SU-DHL-6 (cell line): ENCODE measurements at regions not wholly inside any gene's neighbourhood (a gene's known extent, or its start where the extent isn't known, plus 50 kb on each side); places are given as distances from the start of the nearest gene placed in this dataset.
"Not testable (repeated sequence)": the region's sequence is repeated elsewhere in the genome, so short reads cannot be mapped to it uniquely, and the experiment has no call there.

Experiments used
- H2AFZ ChIP-seq: fragments of 200-600 bp; sonication (generic); 2 replicates; pipeline ENCODE4 v1.6.1; 2014; ENCODE audit warnings: low read depth, mild to moderate bottlenecking, moderate library complexity, mixed read lengths, antibody characterized with exemption, low read length; ENCODE audit not compliant: severe bottlenecking
- H3F3A ChIP-seq: fragments of 200-600 bp; shearing (Covaris generic); 2 replicates; pipeline ENCODE4 v1.6.0; 2016; ENCODE audit warnings: antibody characterized with exemption, mild to moderate bottlenecking; ENCODE audit not compliant: insufficient read depth
- H3K27ac ChIP-seq: fragments of 200-600 bp; sonication (generic); 2 replicates; pipeline ENCODE4 v1.5.1; 2016; ENCODE audit warnings: low read depth, mild to moderate bottlenecking, low read length, moderate library complexity, mixed read lengths
- H3K27me3 ChIP-seq: fragments of 200-600 bp; sonication (generic), shearing (Covaris generic); 2 replicates; pipeline ENCODE4 v1.6.0; 2014; ENCODE audit warnings: mild to moderate bottlenecking, low read length
- H3K36me3 ChIP-seq: fragments of 200-600 bp; sonication (generic); 2 replicates; pipeline ENCODE4 v1.6.1; 2014; ENCODE audit warnings: mild to moderate bottlenecking, low read length, mixed read lengths
- H3K4me2 ChIP-seq: fragments of 300-600, 200-600 bp; shearing (Covaris generic), sonication (generic); 2 replicates; pipeline ENCODE4 v1.6.0; 2014; ENCODE audit warnings: low read length, low read depth, mild to moderate bottlenecking; ENCODE audit not compliant: poor library complexity, severe bottlenecking
- H3K4me3 ChIP-seq: fragments of 200-600 bp; sonication (generic); 2 replicates; pipeline ENCODE4 v1.5.1; 2014; ENCODE audit warnings: antibody characterized with exemption, low read length, mild to moderate bottlenecking, mixed read lengths; ENCODE audit not compliant: insufficient read depth, poor library complexity, severe bottlenecking
- H3K79me2 ChIP-seq: fragments of 200-600 bp; sonication (generic); 2 replicates; pipeline ENCODE4 v1.6.1; 2014; ENCODE audit warnings: mild to moderate bottlenecking, low read length, moderate library complexity; ENCODE audit not compliant: insufficient read depth
- H3K9ac ChIP-seq: fragments of 200-600 bp; sonication (generic); 2 replicates; pipeline ENCODE4 v1.7.0; 2014; ENCODE audit warnings: mild to moderate bottlenecking, low read length
- H3K9me2 ChIP-seq: fragments of 200-600 bp; sonication (generic); replicated peaks from 2 replicates; pipeline ENCODE4 v1.6.1; 2014; ENCODE audit warnings: low read length; ENCODE audit not compliant: insufficient read depth
- H3K9me3 ChIP-seq: fragments of 200-600 bp; sonication (generic); 2 replicates; pipeline ENCODE4 v1.6.1; 2014; ENCODE audit warnings: low read length, mixed read lengths; ENCODE audit not compliant: insufficient read depth
- H4K20me1 ChIP-seq: fragments of 200-600 bp; sonication (generic); 2 replicates; pipeline ENCODE4 v1.6.1; 2014; ENCODE audit warnings: low read depth, mild to moderate bottlenecking, antibody characterized with exemption, low read length, moderate library complexity, mixed read lengths
- CTCF ChIP-seq: fragments of 200-600 bp; sonication (generic); IDR thresholded peaks from one replicate; pipeline ENCODE4 v1.5.1; 2017; ENCODE audit warnings: antibody characterized with exemption, mild to moderate bottlenecking, low read length, moderate library complexity; ENCODE audit not compliant: insufficient read depth, poor library complexity, severe bottlenecking
- EZH2phosphoT487 ChIP-seq: fragments of 200-600 bp; sonication (generic), shearing (Covaris generic); conservative IDR thresholded peaks from 2 replicates; pipeline ENCODE4 v1.6.1; 2018; ENCODE audit warnings: mild to moderate bottlenecking, antibody characterized with exemption, low read length, moderate library complexity, mixed read lengths

GRCh38 chr13:21272439-21272838 lies 96.0 kb downstream of the MRPL57 start:
- not testable (repeated sequence) for H3K4me3 ChIP-seq, H3K4me2 ChIP-seq, H3K9me3 ChIP-seq, H3K79me2 ChIP-seq, H3K27me3 ChIP-seq, H3K27ac ChIP-seq, H4K20me1 ChIP-seq, H2AFZ ChIP-seq, H3K36me3 ChIP-seq, H3F3A ChIP-seq, H3K9me2 ChIP-seq, H3K9ac ChIP-seq

GRCh38 chr13:21274457-21274856 lies 98.0 kb downstream of the MRPL57 start:
- H3K27me3 ChIP-seq, H3K4me3 ChIP-seq, H2AFZ ChIP-seq, H3K9me2 ChIP-seq, H3K9me3 ChIP-seq, H3F3A ChIP-seq, H3K27ac ChIP-seq, H3K9ac ChIP-seq, H3K79me2 ChIP-seq, H3K4me2 ChIP-seq, H3K36me3 ChIP-seq, H4K20me1 ChIP-seq: not testable (repeated sequence)

GRCh38 chr13:21282065-21282464 lies 105.6 kb downstream of the MRPL57 start:
- no peaks in the 10 kb centered on the region for H4K20me1 ChIP-seq
- H3K27ac ChIP-seq = no peak overlapping the region
- H3K79me2 ChIP-seq = no peaks in the 10 kb centered on the region
- no peaks in the 10 kb centered on the region for H3K36me3 ChIP-seq
- no peak overlapping the region for H3K4me3 ChIP-seq
- no peaks in the 10 kb centered on the region for H3K9me2 ChIP-seq
- no peak overlapping the region for H2AFZ ChIP-seq
- TF ChIP-seq CTCF (no peak), EZH2phosphoT487 (no peak)
- no peaks in the 10 kb centered on the region for H3K27me3 ChIP-seq
- H3K9me3 ChIP-seq = no peaks in the 10 kb centered on the region
- no peak overlapping the region for H3K4me2 ChIP-seq
- no peaks in the 10 kb centered on the region for H3F3A ChIP-seq
- H3K9ac ChIP-seq = no peak overlapping the region

DNA sequence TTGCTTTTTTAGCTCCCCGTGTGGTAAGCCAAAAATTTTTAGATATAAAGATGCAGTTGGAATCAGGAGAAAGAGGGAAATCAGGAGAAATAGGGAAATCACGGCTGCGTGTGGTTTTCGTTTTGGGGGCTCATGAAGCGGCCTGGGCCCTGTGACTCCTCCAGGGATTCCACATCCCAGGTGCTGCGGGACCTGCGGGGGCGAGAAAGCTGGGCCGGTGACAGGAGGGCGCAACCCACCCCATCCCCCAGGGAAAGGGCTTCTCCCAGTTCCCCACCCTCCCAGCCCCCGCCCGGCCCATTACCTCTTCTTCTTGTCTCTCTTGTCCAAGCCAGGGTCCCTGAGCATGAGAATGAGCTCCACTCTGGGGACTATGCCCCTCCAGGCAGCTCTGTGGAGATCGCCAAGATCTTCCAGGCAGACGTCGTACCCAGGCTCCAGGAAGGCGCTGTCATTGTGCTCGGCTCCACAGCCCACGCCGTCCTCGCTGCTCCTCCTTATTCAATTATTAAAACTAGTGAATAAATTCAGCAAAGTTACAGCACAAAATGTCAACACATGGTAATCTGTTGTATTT lies 111.0 kb downstream of the MRPL57 start:
- Histone ChIP-seq H3K9me2 (no peaks in the 10 kb centered on the region), H3K4me2 (no peak overlapping the region), H4K20me1 (no peaks in the 10 kb centered on the region), H3K4me3 (no peak overlapping the region), H3K27ac (no peak overlapping the region), H2AFZ (no peak overlapping the region), H3F3A (no peaks in the 10 kb centered on the region), H3K36me3 (no peaks in the 10 kb centered on the region), H3K9ac (no peak overlapping the region), H3K27me3 (no peaks in the 10 kb centered on the region), H3K9me3 (no peaks in the 10 kb centered on the region), H3K79me2 (no peaks in the 10 kb centered on the region)
- TF ChIP-seq CTCF = no peak
- no peak for TF ChIP-seq EZH2phosphoT487
